D721Med (cell line): ENCODE measurements at regions not wholly inside any gene's neighbourhood (a gene's known extent, or its start where the extent isn't known, plus 50 kb on each side); places are given as distances from the start of the nearest gene placed in this dataset.
"Not testable (repeated sequence)": the region's sequence is repeated elsewhere in the genome, so short reads cannot be mapped to it uniquely, and the experiment has no call there.

Source experiments
- DNase-seq: peaks from one replicate; pipeline ENCODE4 v3.0.0; 2011; ENCODE audit warnings: low spot score; ENCODE audit not compliant: insufficient read length
- FAIRE-seq: peaks from 2 replicates; lab custom pipeline; 2011; peaks lifted over from hg19 to GRCh38; lab: Jason Lieb, UNC
- CTCF ChIP-seq: IDR thresholded peaks from 2 replicates; pipeline ENCODE4 v1.5.1; 2012; ENCODE audit warnings: mild to moderate bottlenecking, control low read depth; ENCODE audit not compliant: insufficient read depth; ENCODE audit errors: missing control alignments

DNA sequence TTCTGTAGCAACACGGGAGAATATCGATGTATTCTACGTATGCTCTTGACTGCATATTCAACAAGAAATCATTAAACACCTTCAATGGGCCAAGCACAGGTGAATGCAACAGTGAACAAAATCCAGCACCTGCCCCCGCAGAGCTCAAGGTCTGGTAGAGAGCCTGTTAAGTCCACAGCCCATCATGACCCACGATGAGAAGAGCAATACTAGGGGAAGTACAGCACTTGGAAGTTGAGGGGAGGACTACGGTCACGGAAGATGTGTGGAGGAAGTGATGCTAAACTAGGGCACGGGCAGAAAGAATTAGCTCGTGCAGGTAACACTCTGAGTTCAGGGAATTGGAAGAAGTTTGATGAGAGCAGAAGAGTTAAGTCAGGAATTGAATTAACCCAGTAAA is 253.6 kb downstream of the HAPSTR1 start:
- DNase-seq (no peak), FAIRE-seq (no peak)
- no peak for TF ChIP-seq CTCF

DNA sequence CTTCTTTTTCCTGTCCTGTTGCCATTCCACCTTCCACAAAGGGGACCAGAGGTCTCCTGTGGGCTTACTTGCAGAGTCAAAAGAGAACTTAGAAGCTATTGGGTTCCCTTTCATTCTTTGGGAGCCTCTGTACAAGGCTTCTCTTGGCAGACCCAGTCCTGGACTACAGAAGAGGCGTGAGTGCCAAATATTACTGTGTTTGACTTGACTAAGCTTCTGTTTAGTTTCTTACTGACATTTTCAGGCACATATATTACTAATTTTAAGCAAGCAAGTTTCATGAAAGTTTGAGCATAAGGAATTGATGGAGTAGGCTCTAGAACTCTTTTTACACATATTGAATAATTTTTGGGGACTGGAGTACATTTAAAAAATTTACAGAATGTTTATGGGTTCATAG is 254.4 kb downstream of the HAPSTR1 start:
- DNase-seq (no peak), FAIRE-seq (no peak)
- TF ChIP-seq CTCF: no peak

DNA sequence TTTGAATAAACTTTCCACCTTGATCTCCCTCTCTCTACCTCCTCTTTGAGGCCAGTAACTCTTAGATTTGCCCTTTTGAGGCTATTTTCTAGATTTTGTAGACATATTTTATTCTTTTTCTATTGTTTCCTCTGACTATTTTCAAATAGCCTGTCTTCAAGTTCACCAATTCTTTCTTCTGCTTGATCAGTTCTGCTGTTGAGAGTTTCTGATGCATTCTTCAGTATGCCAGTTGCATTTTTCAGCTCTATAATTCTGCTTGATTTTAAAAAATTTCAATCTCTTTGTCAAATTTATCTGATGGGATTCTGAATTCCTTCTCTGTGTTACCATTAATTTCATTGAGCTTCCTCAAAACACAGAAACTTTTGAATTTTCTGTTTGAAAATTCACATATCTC is 257.5 kb downstream of the HAPSTR1 start:
- DNase-seq: no peak
- no peak for FAIRE-seq
- no peak for TF ChIP-seq CTCF

- not testable (repeated sequence) for FAIRE-seq, DNase-seq
These were observed 258.0 kb downstream of the HAPSTR1 start for GRCh38 chr16:9349373-9349960.

- not testable (repeated sequence) for DNase-seq, FAIRE-seq
These were observed 258.8 kb downstream of the HAPSTR1 start for GRCh38 chr16:9350119-9350799.

DNA sequence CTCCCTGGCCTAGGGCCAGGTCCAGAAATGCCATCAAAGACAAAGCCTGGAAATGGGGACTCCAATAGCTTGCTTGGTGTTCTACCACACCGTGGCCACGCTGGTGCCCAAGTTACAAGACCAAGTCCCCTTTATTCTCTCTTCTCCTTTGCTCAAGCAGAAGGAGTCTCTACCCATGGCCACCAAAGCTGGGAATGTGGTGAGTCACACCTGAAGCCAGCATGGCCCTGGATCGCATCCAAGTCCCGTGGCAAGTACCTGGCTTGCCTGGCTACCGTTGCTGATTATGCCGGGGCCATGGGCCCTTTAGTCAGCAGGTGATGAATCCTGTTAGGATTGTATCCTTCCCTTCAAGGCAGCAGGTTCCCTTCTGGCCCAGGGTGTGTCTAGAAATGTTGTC is 260.0 kb downstream of the HAPSTR1 start:
- DNase-seq (no peak), FAIRE-seq (no peak)
- no peak for TF ChIP-seq CTCF

- TF ChIP-seq CTCF: no peak
- DNase-seq: no peak
- FAIRE-seq: no peak
These were observed 260.5 kb downstream of the HAPSTR1 start for GRCh38 chr16:9351841-9352434.

DNA sequence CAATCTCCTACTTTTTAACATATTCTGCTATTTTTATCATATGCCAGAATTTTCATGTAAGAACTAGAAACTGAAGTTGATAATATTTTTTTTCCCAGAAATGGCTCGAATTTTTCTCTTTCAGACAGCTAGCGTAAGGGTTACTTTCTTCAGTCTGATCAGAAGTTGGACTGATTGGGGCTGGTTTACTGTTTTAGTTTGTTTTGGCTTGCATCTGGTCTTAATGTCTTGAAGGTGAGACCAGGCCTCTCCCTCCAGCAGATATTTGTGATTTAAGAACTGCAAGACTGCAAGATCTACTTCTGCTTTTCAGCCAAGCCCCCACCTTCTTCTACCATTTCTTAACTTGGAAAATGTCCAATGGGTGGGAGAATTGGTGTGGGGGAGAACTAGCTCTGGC is 266.4 kb downstream of the HAPSTR1 start:
- FAIRE-seq: no peak
- no peak for TF ChIP-seq CTCF
- no peak for DNase-seq
